GM12872 (cell line): ENCODE measurements at regions not wholly inside any gene's neighbourhood (a gene's known extent, or its start where the extent isn't known, plus 50 kb on each side); places are given as distances from the start of the nearest gene placed in this dataset.

Experiments
- CTCF ChIP-seq: IDR thresholded peaks from 3 replicates; pipeline ENCODE4 v1.5.1; 2011; ENCODE audit warnings: low read depth, mild to moderate bottlenecking, low read length, moderate library complexity; ENCODE audit not compliant: insufficient read depth

- TF ChIP-seq CTCF, result no peak
Measured at GRCh38 chr1:72516264-72516663, 233.9 kb upstream of the NEGR1 start.

GRCh38 chr1:72498371-72498770 lies 216.0 kb upstream of the NEGR1 start:
- no peak for TF ChIP-seq CTCF

DNA sequence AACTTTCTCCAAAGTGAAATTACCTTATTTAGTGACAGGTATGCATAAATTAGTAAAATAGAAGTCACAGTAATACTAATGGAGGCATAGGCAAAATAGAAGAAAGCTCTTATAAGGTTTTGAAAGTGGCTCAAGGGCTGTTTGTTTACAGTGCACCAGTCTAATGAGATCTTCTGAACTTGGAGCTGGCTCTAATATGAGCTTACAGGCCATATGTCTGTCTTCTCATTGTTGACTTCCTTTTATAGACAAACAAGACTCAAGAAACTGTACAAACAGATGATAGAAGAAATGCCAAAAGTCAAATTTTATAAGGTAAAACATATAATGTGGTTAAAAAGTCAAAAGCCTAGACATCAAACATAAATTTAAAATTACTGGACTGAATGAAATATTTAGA lies 207.5 kb upstream of the NEGR1 start:
- no peak for TF ChIP-seq CTCF

GRCh38 chr1:72485801-72486200 lies 203.5 kb upstream of the NEGR1 start:
- TF ChIP-seq CTCF, result no peak

GRCh38 chr1:72483846-72484357 lies 201.6 kb upstream of the NEGR1 start:
- TF ChIP-seq CTCF, result no peak

- no peak for TF ChIP-seq CTCF
Measured at GRCh38 chr1:72482736-72483413, 200.5 kb upstream of the NEGR1 start.

GRCh38 chr1:72481420-72481970 lies 199.2 kb upstream of the NEGR1 start:
- TF ChIP-seq CTCF, result no peak
